Peyer's patch (tissue), 4 donors: ENCODE measurements at regions not wholly inside any gene's neighbourhood (a gene's known extent, or its start where the extent isn't known, plus 50 kb on each side); places are given as distances from the start of the nearest gene placed in this dataset.
"Not testable (repeated sequence)": the region's sequence is repeated elsewhere in the genome, so short reads cannot be mapped to it uniquely, and the experiment has no call there.

Experiments used
- DNase-seq, 3 donors: peaks; one replicate each; pipeline ENCODE4 v3.0.0-alpha.2; 2017 to 2019
- H3K27ac ChIP-seq, 4 donors: fragments of 200-600 bp; sonication (generic); one replicate each; pipeline ENCODE4 v1.5.1; 2016 to 2019
- H3K27me3 ChIP-seq, 2 donors: fragments of 200-600 bp; sonication (generic); one replicate each; pipeline ENCODE4 v1.5.1; 2019
- H3K36me3 ChIP-seq, 3 donors: fragments of 200-600 bp; sonication (generic); one replicate each; pipeline ENCODE4 v1.5.1; 2016 to 2019
- H3K4me1 ChIP-seq, 4 donors: fragments of 200-600 bp; sonication (generic); one replicate each; pipeline ENCODE4 v1.5.1; 2016 to 2019
- H3K4me3 ChIP-seq, 4 donors: fragments of 200-600 bp; sonication (generic); 1 replicate in 3 of 4; 2 replicates in 1 of 4; pipeline ENCODE4 v1.5.1; 2016 to 2019; ENCODE audit warnings: mild to moderate bottlenecking in 1 of 4
- H3K9me3 ChIP-seq, 4 donors: fragments of 200-600 bp; sonication (generic); one replicate each; pipeline ENCODE4 v1.5.1; 2016 to 2019; ENCODE audit warnings: mild to moderate bottlenecking in 1 of 4
- POLR2A ChIP-seq, 2 donors: fragments of 450-650 bp; IDR thresholded peaks; one replicate each; pipeline ENCODE4 v1.5.1; 2017; ENCODE audit warnings: antibody characterized with exemption in 2 of 2, mild to moderate bottlenecking in 2 of 2, moderate library complexity in 2 of 2
- TF ChIP-seq, protein P1 (sequence below), 6 experiments: fragments of 450-650 bp in 4 of 6; fragments of 200-600 bp in 2 of 6; sonication (generic) in 1 of 6; IDR thresholded peaks; one replicate each; pipeline ENCODE4 v1.5.1; 2017 to 2019; ENCODE audit warnings: antibody characterized with exemption in 6 of 6, mild to moderate bottlenecking in 3 of 6, moderate library complexity in 1 of 6

- TF ChIP-seq, protein P1, sequence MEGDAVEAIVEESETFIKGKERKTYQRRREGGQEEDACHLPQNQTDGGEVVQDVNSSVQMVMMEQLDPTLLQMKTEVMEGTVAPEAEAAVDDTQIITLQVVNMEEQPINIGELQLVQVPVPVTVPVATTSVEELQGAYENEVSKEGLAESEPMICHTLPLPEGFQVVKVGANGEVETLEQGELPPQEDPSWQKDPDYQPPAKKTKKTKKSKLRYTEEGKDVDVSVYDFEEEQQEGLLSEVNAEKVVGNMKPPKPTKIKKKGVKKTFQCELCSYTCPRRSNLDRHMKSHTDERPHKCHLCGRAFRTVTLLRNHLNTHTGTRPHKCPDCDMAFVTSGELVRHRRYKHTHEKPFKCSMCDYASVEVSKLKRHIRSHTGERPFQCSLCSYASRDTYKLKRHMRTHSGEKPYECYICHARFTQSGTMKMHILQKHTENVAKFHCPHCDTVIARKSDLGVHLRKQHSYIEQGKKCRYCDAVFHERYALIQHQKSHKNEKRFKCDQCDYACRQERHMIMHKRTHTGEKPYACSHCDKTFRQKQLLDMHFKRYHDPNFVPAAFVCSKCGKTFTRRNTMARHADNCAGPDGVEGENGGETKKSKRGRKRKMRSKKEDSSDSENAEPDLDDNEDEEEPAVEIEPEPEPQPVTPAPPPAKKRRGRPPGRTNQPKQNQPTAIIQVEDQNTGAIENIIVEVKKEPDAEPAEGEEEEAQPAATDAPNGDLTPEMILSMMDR (IDR thresholded peaks at IDR 0.05) = no peak
- TF ChIP-seq POLR2A (IDR thresholded peaks at IDR 0.05) = no peak
- Histone ChIP-seq H3K9me3 (no peaks in the 10 kb centered on the region), H3K27ac (peak overlapping the region in 1 of 4 donors; percentile 35), H3K36me3 (no peaks in the 10 kb centered on the region), H3K27me3 (no peaks in the 10 kb centered on the region), H3K4me3 (no peak overlapping the region), H3K4me1 (no peaks in the 10 kb centered on the region)
- peak in 1 of 3 donors; percentile 61 for DNase-seq
Observed at GRCh38 chr16:88331989-88332920, 50.5 kb upstream of the ZNF469 start.

DNA sequence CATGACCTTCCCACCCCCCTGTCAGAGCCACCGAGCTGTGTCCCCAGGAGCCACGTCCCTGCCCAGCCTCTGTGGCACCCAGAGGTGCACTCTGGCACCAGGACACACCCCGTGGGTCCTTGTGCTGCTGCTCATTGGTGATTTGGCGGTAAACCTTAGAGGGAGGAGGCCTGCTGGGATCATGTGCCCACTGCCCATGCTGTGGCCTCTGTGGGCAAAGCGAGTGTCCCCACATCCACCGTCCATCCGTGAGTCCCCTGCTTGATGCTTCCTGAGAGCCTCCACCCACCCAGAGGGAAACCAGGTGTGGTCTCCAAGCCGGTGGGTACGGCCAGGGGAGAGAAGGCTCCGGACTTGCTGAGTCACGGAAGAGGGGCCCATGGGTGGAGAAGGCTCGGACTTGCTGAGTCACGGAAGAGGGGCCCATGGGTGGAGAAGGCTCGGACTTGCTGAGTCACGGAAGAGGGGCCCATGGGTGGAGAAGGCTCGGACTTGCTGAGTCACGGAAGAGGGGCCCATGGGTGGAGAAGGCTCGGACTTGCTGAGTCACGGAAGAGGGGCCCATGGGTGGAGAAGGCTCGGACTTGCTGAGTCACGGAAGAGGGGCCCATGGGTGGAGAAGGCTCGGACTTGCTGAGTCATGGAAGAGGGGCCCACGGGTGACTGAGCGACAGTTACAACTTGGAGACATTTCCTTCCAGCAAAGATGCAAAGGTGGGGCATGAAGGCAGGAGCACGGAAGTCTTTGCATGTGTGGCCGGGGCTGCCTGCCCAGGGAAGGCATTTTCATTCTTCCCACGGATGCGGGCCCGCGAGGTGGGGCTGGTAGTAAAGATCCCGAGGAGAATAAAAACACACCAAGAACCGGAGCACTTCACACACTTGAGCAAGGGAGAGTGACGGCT lies 49.6 kb upstream of the ZNF469 start:
- not testable (repeated sequence) for H3K9me3 ChIP-seq, H3K27ac ChIP-seq, DNase-seq, H3K36me3 ChIP-seq, H3K27me3 ChIP-seq, H3K4me1 ChIP-seq, H3K4me3 ChIP-seq
